Activated CD4-positive, alpha-beta T cell treated with anti-CD3 and anti-CD28 coated beads, Interleukin-2, amount 50 U/mL, for 48 hours (primary cell): ENCODE measurements at regions not wholly inside any gene's neighbourhood (a gene's known extent, or its start where the extent isn't known, plus 50 kb on each side); places are given as distances from the start of the nearest gene placed in this dataset.

Source experiments
- DNase-seq, 2 experiments: peaks; one replicate each; pipeline ENCODE4 v3.0.0-alpha.2; 2020

DNA sequence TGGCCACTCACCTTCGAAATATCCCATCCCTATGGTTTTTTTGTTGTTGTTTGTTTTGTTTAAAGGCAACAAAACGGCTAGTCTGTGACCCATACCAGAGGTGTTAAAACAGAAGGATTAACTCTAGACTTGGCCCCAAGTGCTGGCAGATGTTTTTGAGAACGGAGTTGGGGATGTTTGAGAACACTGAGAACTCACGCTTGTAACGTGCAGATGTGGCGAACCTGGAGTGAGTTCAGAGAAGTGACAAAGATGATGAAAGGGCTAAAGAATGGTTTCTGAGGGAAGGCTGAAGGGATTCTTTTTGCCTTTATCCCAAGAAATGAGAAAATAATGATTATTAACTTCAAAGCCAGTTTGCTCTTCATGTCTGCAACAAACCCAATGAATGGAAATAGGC, 286.5 kb downstream of the ZNF608 start:
- DNase-seq: no peak

DNA sequence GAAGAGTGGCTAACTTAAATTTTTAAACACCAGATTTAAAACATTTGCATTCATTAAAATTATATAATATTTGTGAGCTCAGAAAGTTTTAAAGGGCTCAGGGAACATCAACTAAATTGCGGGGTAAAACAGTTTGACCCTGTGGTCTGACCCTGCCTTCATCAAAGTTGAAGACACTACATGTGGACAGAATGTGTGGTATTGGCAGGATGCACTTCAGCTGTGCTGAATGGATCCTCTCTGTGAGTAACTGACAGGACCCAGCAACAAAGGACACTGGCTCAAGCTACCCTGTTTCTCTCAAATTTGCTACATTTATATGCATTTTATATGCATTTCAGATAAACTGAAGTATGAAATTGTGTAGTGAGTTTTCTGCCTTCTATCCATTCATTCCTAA, 288.5 kb downstream of the ZNF608 start:
- no peak for DNase-seq

DNA sequence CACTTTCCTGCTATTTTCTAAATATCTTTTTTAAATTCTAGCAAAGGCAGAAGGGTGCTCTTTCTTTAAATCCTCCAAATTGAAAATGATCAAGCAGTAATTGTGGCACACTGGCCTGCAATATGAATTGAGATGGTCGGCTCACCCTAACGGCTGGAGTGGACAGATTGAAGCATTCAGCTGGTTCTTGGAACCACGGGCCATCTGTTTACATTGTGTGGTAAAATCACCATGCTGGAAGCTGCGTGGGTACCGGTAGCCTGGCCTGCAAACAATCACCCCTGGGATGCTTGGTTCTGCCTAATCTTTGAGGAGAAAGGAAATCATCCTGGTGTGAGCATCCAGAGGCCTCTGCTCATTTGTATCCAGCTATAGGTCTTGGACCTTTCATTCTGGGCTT, 289.3 kb downstream of the ZNF608 start:
- no peak for DNase-seq

DNA sequence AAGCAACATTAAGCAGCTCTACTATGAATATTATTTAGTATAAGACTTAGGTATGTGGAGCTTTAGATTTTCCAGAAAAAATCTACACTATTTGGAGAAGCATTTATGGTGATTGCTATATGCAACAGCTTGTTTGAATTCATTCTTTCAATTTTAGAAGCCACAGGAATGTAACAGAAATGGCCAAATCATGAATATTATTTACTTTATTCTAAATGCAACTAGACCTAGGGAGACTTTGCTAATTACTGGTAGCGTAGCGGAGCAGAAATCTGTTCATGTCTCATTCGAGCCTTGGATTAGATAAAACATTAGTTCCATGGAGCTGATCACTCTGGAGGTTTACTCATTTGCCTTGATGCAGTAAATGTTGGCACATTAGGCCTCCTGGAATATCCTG, 290.2 kb downstream of the ZNF608 start:
- DNase-seq: no peak

DNA sequence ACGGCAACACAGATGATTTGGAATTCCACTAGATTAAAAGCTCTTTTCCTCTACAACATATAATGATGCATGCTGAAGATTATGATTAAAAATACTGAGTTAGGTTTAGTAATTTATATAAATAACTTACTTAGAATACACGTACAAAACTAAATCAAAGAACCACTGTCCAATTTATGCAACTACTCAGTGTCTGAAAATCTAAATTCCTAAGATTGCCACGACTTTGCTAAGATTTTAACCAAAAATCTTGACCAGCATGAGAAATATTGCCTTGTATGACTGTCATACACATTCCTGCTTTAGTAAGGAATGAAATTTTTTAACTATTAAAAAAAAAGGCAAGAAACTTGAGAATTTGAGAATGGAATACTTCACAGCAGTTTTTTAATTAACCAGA, 292.4 kb downstream of the ZNF608 start:
- no peak for DNase-seq

DNA sequence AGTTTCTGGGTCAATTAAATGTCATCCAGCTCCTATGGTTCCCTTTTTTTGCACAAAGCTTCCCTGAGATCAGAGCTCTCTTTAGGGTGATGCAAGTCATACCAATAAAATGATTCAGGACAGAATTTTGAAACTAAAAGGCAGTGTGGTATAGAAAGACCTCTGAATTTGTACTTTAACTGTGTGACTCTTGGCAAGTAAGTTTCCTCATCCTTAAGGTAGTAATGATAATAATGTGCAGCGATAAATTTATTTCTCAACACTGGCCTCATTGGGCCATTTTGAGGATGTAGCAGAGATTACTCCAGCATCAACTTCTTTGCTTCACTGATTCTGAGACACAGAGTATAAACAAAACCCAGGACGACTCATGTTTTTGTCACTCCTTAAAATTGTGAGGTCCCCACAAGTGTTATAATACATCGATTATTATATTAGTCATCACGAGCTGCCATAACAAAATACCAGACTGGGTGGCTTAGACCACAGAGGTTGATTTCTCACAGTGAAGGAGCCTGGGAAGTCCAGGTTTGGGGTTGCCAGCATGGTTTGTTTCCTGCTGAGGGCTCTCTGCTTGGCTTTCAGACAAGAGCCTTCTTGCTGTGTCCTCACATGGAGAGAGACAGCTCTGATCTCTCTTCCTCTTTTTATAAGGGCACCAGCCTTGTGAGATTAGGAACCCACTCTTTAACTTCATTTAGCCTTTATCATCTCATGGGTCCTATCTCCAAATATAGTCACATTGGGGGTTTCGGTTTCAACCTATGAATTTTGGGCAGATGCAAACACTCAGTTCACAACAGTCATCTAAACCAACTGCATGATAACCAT, 293.0 kb downstream of the ZNF608 start:
- DNase-seq: no peak

DNA sequence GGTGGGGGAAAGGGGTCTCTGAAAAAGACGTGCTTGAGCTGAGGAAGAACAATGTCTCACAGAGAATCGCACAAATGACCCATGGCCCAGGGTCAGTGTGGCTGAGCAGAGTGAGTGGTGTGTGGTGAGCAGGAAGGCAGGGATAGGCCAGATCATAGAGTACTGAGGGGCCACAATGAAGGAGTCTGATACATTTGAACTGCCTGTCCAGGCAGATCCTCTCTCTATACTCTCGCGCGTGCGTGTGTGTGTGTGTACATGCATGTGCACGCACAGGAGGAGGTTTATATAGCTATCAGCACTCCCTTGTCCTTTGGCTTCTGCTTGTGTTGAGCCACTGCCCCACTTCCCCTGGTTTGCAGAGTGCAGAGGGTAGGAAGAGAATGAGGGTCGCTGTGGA, 294.0 kb downstream of the ZNF608 start:
- no peak for DNase-seq

DNA sequence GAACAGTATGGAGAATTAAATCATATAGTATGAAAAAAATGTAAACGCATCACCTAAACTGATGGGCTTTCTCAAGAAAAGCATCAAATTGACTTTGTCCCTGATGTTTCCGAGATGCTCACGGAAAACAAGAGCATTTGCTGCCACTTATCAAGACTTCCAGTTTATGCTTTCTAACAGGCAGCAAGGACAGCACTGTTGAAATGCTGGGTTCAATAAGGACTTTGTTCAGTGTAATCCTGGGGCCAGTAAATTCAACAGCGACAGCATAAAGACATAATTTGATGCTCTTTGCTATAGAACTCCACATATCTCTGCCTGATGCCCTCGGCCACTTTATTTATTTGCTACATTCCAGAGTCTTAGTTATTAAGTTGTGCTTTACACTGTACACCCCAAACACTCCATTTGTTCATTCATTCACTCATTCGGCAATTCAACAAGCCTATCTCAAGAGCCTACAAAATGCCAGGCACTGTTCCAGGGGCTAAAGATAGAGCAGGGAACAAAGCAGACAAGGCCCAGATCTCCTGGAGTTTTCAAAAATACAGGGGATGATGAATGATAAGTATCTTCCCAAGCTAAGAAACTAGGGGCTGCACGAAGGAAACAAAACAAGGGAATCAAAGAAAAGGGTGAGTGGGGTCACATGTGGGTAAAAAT, 294.6 kb downstream of the ZNF608 start:
- DNase-seq: no peak

DNA sequence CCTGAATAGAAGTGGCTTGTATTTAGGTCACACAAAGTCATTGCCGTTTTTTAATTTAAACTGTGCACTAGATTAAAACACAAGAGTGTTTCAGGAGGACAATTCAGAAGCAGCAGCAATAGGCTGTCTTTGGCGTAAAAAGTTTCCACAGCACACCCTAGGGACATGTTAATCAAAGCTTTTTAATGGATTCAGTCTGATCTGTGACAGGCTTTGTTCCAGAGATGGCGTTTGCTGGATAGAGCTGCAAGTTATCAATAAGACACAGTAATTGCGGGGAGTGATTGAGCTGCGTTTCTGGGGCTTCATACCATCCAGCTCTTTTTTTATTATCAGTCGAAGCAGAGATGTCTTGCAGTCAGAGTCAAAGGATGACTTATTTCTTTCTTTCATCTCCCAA, 300.3 kb downstream of the ZNF608 start:
- no peak for DNase-seq

DNA sequence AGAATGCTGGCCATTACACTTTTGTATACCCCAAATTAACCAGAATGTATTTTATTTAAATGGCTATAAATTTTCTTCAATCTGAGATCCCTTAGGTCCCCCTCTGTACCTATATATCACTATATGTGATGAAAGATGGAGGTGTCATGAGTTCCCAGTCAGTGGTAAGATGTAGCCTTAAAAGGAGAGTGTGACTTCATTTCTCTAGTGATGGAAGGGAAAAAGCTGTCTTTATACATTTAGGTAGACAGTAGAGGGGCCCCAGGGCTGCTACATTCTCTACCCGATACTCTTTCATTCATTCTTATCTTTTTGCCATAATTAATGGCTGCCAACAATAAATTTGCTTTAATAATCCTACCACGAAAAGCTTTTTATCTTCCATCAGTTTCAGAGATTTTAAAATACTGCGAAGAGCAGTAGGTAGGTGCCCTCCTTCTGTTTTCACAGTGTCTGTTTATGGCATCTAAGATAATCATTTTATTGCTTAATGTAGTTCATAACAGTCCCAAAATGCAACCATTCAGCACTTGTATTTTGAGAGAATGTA, 301.3 kb downstream of the ZNF608 start:
- no peak for DNase-seq

DNA sequence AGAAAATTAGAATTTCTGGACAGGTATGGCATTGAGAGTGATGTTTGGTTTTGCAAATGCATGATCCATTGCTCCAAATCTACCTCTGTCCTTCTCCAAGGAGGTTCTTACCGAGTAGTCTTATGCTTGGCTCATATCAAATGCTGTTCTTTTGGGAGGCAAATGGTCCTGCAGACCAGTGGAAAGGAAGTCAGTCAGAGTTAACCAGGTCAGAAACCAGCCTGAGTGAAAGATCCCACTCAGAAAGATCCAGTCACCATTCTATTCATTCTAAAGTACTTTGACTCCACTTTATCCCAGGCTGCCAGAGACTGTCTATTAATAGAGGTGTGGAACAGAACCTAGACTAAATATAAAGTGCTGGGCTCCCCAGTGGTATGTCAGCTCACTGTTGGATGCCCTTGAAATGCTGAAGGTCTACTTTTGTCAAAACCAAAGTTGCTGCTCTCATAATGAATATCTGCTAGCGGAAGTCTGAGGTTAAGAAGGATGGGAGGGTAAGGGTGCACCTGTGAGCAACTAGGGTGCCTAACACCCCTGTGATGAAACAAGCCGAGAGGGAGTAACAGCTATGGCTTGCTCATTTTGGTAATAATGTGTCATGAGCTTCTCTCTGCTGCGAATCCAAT, 302.2 kb downstream of the ZNF608 start:
- no peak for DNase-seq

DNA sequence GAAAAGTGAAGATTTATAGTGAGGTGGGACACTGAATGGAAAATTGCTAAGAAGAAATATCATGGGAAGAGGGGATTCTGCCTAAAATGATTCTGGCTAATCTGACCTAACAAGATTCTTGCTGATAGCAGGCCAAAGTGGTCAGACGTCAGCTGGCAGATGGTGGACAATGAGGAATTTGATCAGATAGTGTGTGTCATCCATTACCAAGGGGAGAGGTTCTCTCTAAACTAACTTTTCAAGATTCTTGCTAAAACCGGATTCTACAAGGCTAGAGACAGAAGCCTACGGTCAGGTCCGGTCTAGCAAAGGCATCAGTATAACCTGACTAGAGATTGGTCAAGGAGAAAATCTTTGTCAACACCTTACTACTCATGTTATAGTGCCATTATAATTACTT, 306.0 kb downstream of the ZNF608 start:
- no peak for DNase-seq

DNA sequence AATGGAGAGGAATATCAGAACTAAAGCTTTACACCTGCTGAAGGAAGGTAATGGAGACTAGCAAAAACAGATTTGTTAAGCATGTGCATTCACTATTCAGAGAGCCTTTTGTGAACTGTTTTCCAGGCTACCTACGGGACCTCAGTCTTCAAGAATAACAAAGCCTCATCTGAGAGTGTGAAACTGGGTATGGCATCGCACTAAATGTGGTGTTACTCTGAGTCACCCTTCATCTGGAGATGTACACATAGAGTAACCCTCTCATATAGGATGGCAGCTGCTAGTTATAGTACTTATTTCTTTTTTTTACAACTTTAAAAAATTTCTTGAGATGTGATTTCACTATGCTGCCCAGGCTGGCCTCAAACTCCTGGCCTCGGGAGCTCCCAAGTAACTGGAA, 306.8 kb downstream of the ZNF608 start:
- DNase-seq: no peak

DNA sequence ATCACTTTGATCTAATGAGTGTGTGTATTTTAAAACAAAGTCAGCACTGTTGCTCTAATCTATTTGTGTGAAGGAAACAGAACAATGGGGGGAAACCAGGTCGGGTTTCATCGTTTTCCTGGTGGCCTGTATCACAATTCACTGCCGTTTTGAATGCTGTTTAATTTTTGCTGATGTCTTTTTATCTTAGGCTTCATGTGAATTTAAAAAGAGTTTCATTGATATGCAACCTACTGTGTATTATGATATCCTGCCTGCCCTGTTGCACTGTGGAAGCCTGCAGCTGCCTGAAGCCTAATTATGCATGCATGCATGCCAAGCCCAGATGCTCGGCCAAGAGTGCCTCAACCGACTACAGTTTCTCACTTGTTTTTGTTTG, 307.5 kb downstream of the ZNF608 start:
- no peak for DNase-seq

DNA sequence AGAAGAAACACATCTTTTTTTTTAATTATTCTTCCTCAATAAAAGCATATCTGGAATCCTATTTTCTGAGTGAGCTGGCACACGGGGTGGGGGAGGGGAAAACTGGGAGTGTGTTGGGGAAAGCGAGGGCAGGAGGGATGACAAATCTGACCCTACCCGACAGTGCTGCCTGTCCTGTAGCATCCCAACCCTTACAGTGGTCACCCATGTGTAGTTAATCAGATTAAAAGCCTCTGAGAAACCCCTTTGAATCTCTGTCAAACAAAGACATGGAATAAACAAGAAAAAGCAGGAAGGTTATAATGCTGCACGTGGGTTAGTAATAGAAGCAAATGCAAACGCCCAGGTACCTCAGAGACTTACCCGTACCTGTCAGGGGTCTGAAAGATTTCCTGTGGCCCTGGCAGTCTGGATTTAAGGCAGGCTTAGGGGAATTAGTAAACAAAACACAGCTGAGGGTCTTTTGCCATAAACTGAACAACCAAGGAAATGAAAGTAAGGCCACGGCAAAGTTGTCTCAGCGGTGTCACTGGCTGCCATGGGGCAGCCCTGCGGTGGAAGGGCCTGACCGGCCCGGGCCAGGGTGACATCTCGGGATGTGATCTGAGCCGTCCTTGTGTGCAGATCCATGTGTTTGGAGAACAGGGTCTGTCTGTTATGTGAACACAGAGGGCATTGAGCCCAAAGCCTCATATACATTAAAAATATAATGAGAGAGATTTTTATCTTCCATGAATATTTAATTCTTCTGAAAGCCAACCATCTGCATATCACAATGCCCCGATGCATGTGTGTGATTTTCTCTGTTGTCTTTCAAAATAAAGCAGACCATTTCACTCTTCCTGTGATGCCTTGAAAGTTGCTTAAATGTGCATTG, 308.2 kb downstream of the ZNF608 start:
- DNase-seq: no peak

DNA sequence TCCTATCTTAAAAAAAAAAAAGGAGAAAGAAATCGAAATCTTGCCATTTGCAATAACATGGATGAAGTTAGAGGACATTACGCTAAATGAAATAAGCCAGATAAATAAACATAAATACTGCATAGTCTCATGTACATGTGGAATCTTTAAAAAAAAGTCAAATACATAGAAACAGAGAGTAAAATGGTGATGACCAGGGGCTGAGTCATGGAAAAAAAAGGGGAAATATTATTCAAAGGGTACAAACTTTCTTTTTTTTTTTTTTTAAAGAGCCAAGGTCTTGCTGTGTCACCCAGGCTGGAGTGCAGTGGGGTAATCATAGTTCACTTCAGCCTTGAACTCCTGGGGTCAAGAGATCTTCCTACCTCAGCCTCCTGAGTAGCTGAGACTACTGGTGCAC, 310.1 kb downstream of the ZNF608 start:
- no peak for DNase-seq

DNA sequence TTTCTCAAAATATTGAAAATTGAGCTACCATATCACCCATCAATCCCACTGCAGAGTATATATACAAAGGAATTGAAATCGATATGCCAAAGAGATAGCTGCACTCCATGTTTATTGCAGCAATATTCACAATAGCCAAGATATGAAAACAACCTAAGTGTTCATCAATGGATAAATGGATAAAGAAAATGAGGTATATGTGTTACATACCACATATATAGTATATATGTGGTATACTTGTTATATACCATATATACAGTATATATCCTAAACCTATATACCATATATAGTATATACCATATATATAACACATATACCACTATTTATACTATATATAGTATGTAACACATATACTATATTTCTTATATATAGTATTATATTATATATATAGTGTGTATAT, 313.3 kb downstream of the ZNF608 start:
- DNase-seq: no peak

DNA sequence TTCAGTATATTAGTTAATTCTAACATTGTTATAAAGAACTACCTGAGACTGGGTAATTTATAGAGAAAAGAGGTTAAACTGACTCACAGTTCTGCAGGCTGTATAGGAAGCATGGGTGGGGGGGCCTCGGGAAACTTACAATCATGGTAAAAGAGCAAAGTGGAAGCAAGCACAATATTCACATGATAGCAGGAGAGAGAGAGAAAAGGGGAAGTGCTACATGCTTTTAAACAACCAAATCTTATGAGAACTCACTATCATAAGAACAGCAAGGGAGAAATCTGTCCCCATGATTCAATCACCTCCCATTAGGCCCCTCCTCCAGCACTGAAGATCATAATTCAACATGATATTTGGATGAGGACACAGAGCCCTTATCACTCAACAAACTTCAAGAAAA, 324.9 kb downstream of the ZNF608 start:
- DNase-seq: no peak

DNA sequence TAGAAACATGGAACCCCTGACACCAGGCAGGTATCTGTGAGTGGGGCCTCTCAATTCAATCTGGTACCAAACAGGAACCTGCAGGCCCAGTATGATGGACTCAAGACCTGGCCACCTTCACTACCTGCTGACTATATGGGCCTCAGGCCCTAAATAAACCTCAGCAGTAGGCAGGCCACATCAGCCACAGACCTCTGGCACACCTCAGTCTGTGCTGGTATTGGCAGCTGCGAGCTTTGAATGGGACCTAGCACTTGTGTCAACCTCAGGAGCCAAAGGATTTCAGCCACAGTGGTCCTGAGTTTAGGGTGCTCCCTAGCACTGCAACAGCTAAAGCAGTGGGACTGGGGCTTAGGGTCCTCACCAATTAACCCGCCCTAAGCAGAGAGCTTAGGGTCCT, 325.5 kb downstream of the ZNF608 start:
- no peak for DNase-seq

DNA sequence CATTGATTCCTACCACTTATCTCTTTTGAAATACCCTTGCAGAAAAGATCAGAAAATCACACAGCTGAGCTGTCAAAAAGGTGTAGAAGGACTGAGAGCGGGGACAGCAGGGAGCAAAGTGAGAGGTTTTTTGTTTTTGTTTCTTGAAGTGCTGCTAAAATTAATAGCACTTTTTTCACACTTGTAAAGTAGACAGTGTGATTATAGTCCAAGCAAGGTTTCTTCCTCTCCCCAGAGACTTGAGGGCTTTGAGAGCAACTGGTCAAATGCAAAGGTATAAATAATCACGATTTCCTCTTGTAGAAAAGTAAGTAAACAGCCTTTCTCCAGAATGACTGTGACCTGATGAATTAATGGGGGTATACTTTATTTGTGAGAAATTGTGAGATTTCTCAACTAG, 326.9 kb downstream of the ZNF608 start:
- no peak for DNase-seq

DNA sequence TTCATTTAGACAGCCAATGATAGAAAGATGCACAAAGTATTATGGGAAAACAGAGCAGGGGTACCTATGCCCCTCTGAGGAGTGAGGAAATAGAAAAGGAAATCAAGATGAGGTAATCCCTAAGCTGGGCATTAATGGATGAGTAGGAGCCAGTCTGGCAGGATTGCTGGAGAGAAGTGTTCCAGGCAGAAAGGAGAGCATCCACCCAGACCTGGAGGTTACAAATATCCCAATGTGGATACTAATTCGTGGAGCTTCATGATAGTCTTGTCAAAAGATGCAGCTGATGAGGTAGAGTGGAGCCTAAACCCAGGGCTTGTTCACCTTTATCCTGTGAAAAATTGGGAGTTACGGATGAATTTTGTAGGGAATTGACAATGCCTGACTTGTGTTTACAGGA, 328.0 kb downstream of the ZNF608 start:
- no peak for DNase-seq

DNA sequence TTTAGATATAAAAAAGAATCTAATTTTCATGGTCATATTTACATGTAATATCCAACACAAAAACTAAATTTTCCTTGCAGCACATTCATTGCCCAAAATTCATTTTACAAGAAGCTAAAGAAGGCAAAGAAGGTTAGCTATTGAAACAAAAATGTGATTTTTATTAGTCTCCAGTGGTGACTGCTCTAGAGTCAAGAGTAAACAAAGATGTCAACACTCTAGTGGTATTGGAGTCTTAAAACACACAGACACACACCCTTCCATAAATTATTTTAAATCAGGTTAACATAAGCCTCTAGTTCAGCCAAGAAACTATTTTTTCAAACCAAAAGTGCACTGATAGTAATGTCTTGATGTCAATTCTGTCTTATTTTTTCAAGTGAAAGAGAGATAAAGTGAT, 329.2 kb downstream of the ZNF608 start:
- DNase-seq: no peak

DNA sequence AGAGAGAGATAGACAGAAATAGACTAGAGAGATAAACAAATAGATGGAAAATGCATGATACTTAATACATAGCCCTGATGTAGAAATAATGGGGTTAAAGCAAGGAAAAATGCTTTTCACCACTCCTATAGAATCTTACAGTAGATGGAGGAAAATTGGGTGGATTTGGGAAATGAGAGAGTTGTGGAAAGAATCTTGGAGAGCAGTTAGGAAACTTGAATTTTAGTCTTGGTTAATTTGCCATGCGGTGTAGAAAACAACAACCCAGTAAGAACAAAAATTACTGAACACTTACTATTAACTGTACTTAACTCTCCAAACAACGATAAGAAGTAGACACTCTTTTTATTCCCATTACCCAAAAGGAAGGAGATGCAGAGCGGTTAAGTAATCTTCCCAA, 329.8 kb downstream of the ZNF608 start:
- no peak for DNase-seq
